Stimulated activated CD8-positive, alpha-beta memory T cell treated with anti-CD3 and anti-CD28 coated beads, Interleukin-15, amount 100 ng/mL, for 24 hours (primary cell): ENCODE measurements at regions not wholly inside any gene's neighbourhood (a gene's known extent, or its start where the extent isn't known, plus 50 kb on each side); places are given as distances from the start of the nearest gene placed in this dataset.

Experiments
- DNase-seq: peaks from one replicate; pipeline ENCODE4 v3.0.0-alpha.2; 2020; ENCODE audit warnings: low read depth

- DNase-seq = no peak
Observed at GRCh38 chr15:39275066-39275465, 305.8 kb upstream of the THBS1 start.

GRCh38 chr15:39279311-39279710, 301.6 kb upstream of the THBS1 start:
- no peak for DNase-seq

GRCh38 chr15:39281094-39281493, 299.8 kb upstream of the THBS1 start:
- no peak for DNase-seq

- no peak for DNase-seq
Observed at GRCh38 chr15:39282663-39283208, 298.1 kb upstream of the THBS1 start.

GRCh38 chr15:39283531-39283930, 297.3 kb upstream of the THBS1 start:
- DNase-seq = no peak

- no peak for DNase-seq
Observed at GRCh38 chr15:39285071-39285470, 295.8 kb upstream of the THBS1 start.

GRCh38 chr15:39285663-39286062, 295.2 kb upstream of the THBS1 start:
- no peak for DNase-seq

GRCh38 chr15:39286706-39287105, 294.2 kb upstream of the THBS1 start:
- DNase-seq = no peak

- DNase-seq = no peak
Observed at GRCh38 chr15:39287322-39288195, 293.3 kb upstream of the THBS1 start.

GRCh38 chr15:39290711-39291435, 290.0 kb upstream of the THBS1 start:
- DNase-seq = no peak

- no peak for DNase-seq
Observed at GRCh38 chr15:39291690-39292089, 289.2 kb upstream of the THBS1 start.

GRCh38 chr15:39296955-39297354, 283.9 kb upstream of the THBS1 start:
- DNase-seq = no peak

- DNase-seq = no peak
Observed at GRCh38 chr15:39298271-39298962, 282.5 kb upstream of the THBS1 start.

GRCh38 chr15:39299486-39300267, 281.2 kb upstream of the THBS1 start:
- no peak for DNase-seq

- no peak for DNase-seq
Observed at GRCh38 chr15:39300451-39301153, 280.3 kb upstream of the THBS1 start.

GRCh38 chr15:39301589-39301999, 279.3 kb upstream of the THBS1 start:
- no peak for DNase-seq

GRCh38 chr15:39302936-39303335, 277.9 kb upstream of the THBS1 start:
- no peak for DNase-seq

GRCh38 chr15:39304201-39304841, 276.6 kb upstream of the THBS1 start:
- no peak for DNase-seq

- no peak for DNase-seq
Observed at GRCh38 chr15:39304931-39305728, 275.7 kb upstream of the THBS1 start.

- no peak for DNase-seq
Observed at GRCh38 chr15:39310633-39311032, 270.2 kb upstream of the THBS1 start.
